T-helper 1 cell (primary cell): ENCODE measurements at regions not wholly inside any gene's neighbourhood (a gene's known extent, or its start where the extent isn't known, plus 50 kb on each side); places are given as distances from the start of the nearest gene placed in this dataset.

ENCODE experiments used
- DNase-seq, 5 donors: peaks; one replicate each; pipeline ENCODE4 v3.0.0-alpha.2; 2012 to 2020

DNA sequence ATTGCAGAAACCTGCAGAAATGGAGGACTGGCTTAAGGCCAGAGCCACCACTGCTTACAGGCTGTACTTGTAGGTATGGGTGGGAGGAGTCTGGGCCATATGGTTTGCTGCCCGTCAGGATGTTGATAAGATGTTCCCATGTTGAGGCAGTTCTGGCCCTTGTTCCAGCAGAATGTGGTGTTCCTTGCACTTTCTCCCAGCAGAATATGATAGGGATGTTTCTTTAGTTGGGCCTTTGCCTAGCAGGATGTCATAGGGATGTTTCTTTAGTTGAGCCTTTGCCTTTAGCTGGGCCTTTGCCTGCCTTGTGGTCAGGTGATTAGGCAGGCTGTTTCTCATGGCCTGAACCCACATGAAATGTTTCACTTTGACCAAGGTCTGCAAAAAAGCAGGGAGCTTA, 139.1 kb upstream of the PAQR3 start:
- no peak for DNase-seq

DNA sequence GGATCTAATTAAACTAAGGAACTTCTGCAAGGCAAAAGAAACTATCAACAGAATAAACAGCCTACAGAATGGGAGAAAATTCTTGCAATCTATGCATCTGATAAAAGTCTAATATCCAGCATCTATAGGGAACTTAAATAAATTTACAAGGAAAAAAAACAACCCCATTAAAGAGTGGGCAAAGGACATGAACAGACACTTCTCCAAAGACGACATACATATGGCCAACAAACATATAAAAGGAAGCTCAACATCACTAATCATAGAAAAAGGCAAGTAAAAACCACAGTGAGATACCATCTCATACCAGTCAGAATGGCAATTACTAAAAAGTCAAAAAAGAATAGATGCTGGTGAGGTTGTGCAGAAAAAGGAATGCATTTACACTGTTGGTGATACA, 134.8 kb upstream of the PAQR3 start:
- DNase-seq: no peak

DNA sequence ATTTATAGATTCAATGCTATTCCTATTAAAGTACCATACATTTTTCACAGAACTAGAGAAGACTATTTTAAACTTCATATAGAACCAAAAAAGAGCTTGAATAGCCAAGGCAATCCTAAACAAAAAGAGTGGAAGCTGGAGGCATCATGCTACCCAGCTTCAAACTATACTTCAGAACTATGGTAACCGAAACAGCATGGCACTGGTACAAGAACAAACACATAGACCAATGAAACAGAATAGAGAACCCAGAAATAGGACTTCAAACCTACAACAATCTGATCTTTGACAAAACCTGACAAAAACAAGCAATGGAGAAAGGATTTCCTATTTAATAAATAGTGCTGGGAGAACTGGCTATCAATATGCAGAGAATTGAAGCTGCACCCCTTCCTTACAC, 134.2 kb upstream of the PAQR3 start:
- no peak for DNase-seq

DNA sequence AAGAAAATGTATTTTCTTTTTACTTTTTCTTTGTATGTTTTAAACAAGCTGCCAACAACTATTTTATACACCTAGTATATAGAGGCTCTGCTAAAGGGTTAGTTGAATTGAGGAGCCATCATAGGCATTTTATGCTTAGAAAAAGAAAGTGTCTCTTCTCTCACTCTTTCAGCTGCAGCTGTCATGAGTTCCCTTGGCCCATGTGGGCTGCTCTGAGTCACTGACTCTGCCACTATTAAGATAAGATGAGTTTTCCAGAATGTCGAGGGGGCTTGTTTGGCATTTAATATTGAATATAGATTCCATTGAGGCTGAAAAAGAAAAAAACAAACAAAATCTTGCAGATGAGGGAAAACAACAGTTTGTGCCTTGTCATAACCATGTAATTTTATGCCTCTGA, 126.0 kb upstream of the PAQR3 start:
- no peak for DNase-seq

DNA sequence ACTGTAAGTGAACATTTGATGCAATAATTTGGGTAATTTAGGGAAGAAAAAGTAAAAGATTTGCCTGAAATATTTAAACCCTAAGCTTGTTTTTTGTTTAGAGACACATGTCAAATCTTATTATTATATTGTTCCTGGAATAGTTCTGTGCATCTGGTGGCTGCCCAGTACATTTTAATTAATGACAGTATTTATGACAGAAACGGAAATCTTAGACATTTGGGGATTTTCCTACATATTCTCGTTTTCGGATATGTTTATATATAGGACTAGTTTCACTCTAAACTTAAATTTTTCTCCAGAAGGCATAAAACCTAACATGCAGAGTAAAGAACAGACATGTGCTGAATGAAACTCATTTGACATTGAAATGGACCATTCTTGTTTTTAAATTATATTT, 125.6 kb upstream of the PAQR3 start:
- no peak for DNase-seq

DNA sequence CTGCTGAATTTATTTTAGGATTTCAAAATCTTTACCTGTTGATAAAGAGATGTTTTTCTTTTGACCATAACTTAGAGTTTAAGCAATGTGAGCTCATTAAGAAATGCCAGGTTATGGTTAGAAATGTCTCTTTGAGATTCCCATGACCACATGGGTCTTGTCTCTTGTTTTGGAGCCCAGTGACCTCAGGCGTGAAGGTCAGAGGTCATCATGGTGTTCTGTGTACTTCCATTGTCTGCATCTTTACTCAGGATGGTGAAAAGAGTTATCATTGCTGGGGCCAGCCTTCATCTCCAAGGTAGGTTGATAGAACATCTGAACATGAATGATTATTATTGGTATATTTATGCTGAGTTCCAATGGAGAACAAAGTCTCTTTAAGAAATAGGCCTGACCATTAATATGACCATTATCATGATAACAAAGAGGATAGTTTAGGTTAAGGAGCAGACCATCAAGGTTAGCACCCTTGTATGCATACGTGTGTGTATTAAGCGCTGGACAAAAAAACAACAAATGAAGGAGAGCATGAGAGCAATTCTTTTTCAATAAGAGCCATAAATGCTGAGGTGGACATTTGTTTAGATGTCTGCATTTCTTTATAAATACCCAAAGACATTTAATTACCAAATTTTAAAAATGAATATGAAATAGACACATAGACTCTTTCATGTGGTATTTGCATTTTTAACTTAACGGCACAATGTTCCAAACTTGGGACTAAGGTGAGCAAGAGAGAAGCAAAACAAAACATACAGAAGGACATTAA, 120.6 kb upstream of the PAQR3 start:
- no peak for DNase-seq

DNA sequence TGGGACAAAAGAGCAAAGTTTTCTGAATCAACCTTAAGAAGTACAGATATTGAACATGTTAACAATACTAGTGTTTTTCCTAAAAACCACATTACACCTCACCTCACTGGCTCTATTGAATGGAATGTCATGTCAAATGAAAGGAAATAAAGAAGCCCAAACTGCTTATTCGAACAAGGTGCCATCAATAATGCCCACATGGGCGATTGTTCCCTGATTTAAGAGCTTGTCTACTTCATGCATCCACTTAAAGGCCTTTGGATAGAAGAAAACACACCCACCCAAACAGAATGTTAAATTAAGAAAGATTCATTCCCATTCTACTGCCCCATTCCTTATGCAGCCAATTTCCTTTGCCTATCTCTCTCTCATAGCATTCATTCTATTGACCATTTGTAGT, 118.5 kb upstream of the PAQR3 start:
- DNase-seq: no peak

DNA sequence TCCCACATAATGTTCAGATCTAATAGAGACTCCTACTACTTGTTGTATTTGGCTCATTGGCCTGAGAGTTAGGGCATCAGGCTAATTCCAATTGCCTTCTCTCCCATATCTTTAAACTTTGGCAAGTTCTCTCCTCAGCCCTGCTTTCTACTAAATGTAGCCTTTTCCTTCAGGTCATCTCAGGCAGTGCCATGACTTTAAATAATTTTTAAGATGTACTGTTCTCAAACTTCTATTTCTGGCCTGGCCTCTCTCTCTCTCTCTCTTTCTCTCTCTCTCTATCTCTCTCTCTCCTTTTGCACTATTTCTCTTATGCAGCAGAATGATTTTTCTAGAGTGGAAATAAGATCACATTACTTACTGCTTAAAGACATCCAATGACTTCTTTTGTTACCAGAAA, 114.5 kb upstream of the PAQR3 start:
- no peak for DNase-seq

DNA sequence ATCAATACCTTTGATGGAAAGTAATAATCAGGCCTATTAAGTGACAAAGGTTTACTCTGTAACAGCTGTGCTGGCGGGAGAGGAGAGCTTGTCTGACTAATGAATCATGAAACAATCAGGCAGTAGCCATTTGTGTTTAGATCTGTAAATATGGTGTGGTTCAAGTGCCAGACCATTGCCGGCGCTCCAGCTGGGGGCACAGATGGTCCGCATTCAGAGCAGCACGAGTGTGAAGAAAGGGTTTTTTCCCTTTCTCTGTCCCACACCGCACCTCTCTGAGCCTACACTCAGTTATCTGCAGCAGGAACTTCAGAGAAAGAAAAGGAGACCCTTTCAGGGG, 111.3 kb upstream of the PAQR3 start:
- DNase-seq: no peak

DNA sequence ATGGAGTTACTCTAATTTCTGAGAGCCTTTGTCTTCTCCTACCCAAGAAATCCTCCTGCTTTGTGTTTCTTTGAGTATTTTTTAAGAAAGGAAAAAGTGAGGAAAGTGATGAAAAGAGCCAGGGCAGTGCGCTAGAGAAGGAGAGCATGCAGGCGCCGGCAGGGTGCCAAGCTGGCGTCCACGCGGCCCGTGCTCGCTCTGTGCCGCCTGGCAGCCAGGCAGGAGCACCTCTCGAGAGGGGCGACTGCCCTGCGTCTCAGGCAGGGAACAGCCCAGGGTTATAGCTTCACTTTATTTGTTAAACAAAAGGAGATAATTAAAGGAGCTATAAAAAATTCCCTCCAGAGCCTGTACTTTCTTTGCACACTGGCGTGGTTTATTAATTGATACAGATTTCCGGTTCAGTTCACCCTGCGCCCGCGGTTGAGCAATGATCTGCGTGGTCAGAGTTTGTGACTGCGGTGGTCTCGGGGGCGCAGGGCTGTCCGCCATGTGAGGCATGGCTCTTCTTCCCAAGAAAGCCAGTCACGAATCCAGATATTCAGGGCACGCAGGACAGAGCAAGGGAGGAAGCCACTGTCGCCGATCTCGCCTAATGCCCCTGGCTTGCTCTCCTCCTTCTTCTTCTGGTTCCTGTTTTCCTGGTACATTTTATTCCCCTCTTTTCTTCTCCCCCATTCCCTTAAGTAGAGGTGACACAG, 110.8 kb upstream of the PAQR3 start:
- no peak for DNase-seq

DNA sequence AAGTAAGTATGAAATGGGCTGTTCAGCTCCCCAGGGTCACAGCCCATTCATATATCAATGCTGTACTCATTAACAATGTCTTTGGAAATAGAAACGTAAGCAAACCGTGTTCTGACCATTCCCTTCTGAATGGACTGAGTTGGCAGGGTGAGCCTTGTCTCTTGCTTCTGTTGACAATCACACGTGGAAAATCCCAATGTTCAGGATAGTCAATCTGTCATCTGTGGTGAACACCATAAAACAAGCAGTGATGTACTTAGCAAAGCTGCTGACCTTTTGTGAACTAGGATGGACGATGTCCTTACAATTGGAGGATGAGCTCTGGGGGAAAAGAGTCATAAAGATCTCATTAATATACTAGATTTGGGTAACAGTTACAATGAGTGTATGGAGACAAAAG, 109.6 kb upstream of the PAQR3 start:
- no peak for DNase-seq

DNA sequence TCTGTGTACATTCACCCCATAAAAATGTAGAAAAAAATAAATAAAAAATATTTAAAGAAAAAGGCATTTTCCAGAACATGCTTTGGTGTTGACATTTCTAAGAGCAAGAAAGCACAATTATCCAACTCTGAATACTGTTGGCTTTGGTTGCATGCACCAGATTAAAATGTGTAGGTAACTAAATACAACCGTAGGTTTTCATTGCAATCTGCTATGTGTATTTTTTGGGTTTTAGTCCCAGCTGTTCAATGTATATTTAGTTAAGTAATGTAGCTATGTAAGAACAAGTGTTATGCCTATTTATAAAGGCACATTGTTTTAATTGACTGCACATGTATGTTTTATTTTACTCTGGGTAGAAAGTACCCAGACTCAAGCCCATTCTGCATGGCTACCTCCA, 108.1 kb upstream of the PAQR3 start:
- DNase-seq: no peak

DNA sequence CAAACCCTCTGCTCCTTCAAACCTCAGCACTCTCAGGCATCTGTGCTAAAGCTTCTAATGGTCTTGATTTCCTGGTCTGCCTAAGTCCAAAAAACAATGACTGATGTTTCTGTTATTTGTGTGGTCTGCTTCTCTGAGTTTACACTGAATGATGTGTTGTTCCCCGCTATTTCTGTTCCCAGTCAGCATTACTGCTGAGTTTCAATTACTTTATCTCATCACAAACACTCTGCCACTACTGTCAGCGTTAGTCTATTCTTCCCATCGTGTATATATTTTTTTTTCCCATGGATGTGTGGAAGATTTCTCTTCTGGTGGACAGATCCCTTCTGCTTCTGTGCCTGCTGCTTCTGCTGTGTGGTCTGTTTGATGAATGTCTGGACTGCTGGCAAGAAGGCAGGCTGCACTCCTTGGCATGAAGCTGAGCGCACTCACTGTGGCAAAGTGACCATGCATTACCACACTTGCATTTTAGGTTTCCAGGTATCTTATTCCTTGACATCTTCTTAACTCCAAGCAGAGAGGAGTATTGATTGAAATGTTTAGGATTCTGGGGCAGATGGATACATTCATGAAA, 106.9 kb upstream of the PAQR3 start:
- DNase-seq: no peak

DNA sequence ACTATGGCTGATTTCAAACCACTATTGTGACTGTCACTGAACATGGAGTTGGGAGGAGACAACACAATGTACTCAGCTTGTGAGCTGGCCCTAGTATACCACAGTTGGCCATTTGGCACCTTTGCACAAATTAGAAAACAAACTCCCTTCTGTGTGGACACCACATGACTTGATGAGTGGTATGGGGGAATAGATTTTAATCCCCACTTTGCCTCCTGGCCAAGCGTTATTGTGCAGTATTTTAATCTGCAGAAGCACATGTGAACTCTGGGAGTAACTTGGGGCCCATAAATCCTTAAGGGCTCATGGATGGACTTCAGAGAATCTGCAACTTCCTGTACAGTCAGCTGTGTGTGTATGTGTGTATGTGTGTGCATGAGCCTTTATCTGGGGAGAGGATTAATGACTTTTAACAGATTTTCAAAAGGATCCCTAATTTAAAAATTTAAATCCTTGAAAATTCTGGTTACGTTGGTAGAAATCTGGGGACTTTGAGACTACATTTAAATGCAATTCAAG, 105.0 kb upstream of the PAQR3 start:
- no peak for DNase-seq

DNA sequence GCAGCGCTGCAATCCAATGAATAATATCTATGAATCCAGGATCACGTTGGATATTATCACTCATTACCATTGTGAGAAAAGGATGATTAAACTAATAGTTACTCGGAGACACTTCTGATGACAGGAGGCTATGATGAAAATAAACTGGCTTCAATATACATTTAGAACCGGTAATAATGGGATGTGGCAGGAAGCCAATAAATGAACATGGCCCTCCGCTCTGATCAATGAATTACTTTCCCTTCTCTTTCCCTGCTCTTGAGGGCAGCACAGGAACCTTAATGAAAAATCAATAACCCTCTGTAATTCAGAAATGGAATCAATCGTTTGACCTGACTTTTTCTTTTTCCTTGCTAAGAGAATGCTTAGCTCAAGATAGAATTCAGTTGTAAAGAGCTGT, 103.9 kb upstream of the PAQR3 start:
- no peak for DNase-seq

DNA sequence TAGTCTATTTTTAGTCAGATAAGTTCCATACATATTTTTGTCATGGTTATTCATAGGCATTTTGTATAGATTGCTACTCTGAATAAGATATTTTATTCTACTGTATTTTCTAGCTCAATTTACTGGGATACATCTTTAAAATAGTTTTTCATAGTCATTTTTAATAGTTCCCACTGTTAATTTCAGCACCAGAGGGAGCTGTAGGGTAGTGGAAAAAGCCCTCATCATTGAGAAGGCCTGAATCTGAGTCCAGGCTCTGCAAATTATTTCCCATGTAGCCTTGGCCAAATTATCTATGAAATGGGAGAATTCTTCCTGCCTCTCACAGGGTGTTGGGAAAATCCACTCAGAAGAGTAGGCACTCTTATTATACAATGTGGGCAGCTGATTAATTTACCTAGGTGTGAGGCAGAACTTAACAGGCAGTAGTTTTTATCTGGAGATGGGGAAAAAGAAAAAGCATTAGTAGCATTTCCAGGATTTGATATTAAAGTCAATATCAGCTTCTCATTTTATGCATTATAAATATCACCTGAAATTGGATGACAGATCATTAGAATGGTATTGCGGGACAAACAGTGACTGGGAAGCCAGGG, 102.9 kb upstream of the PAQR3 start:
- no peak for DNase-seq

DNA sequence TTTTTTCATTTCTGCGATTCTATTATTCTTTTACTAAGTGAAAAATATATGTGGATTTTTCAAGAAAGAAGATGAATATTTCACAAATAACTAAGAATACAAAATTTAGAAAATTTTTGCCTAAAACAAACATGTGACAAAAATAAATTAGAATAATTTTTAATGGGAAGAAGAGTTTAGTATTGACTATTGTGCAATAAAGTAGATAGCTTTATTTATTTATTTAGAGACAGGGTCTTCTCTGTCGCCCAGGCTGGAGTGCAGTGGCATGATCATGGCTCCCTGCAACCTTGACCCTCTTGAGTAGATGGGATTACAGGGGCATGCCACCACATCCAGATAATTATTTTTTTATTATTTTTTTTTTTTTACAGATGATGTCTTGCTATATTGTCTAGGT, 95.3 kb upstream of the PAQR3 start:
- DNase-seq: no peak

DNA sequence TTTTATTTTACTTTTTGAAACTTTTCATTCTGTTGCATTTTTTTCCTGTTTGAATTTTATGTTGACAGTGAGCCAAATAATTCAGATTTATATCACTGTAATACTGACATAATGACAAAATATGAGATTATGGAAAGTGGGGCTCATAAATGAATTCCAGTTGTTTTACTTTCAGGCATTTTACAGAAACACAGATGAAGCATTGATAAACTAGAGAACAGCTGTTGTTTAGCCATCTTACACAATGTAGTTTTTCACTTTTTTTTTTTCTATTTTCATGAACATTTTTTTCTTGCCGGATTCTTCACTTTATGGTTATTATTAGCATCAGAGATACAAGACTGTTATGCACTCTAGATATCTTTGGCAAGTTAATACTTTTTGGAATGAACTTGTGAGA, 91.7 kb upstream of the PAQR3 start:
- no peak for DNase-seq

DNA sequence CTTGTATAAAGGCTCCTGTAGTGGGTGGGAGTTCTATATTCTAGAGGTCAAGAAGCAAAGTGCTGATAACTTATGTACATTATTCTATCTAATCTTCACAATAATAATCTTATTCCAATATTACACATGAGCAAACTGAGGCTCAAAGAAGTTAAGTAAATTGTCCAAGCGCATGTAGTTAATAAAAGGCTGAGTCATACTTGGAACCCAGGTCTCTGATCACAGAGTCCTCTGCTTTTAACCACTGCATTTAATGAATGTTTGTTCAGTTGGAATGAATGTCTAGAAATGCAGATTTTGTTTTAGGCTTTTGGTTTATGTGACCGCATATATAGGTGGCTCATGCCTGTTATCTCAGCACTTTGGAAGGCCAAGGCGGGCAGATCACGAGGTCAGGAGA, 88.4 kb upstream of the PAQR3 start:
- DNase-seq: no peak

DNA sequence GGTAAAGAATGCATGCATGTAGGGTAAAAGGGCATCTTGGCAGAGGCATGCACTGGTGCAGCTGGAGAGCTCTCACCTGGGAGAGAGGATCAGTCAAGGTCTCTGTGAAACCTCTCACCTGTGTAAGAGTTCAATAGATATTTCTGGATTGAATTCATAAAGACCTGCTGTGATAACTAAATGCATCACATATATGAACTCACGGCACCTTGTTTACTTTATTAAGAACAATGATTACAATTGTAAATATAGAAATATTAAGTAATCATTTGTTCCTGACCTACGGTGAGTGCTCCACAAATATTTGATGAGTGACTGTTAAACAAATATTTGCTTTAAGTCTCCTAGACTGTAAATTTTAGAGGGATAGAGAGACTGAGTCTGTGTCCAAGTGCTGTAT, 85.9 kb upstream of the PAQR3 start:
- no peak for DNase-seq

DNA sequence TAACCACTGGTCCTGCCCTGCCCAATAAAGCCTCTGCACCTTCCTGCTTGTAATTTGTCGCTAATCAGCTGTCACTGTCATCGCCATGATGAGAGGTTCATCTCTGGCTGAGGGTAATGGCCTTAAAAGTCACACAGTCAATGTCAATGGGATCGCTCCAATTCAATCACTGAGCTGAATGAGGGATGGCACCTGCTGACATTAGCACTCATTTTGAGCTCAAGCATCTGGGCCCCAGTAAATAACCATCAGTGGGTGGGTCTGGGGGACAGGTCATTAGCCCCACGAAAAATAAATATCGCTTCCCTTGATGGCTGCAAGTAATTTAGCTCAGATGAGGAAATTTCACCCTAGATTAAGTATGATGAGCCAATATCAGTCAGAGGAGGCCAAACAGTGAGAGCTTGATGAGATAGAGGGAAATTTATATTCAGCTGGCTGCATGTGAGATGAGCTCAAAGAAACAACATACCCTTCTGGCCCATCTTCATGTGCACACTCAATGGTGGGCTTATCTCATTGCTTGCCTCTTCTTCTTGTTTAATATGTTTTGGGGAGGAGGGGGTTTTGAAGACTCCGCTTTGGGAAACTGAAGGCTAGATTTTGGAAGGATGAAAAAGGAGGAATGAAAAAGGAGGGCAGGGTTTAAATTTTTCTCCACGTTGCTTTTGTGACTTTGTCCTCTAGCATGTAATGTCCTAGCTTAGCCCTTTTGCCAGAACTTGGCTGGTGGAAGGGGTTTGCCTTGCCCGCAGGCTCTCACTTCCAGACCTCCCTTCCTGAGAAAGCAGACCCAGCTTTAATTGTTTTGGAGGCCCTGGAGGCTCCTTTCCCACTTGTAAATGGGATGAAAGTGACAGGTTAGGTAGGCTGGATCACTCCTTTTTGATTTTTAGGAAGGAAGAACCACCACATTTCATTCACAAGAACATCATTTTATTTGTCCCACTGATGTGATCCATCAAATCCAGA, 84.8 kb upstream of the PAQR3 start:
- no peak for DNase-seq

DNA sequence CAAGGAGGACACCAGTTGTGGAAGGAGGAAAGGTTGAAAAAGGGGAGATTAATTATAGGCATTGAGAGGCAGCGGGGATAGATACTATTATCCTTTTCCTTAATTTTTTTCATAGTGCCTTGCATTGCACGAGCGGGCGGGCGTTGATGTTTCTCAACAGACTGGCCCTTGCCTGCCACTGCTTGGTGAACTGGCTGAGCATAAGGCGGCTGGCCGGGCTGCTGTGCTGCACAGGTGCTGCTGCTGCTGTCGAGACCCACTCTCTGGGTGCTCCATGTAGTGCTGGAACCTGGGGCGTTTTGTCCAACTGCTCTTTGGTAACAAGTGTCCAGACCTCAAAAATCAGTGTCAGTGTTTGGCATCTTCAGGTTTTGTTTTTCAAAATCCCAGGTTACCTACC, 83.3 kb upstream of the PAQR3 start:
- DNase-seq: no peak

DNA sequence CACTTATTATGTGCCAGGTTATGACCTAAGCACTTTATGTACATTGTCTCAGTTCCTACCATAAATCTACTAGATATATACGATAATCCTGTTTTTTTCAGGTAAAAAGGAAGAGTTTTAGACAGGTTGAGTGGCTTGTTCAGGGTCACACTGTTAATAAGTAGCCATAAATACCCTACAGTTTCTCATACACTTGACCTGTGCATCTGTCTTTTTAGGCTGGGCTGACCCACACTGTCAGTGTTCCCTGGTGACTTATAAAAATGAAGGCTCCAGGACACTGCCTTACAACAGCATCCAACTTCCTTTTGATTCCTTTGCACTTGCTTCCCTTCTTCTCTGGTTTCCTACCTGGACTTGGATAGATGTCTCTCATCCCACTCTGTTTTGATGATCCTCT, 78.2 kb upstream of the PAQR3 start:
- no peak for DNase-seq
